A549 (cell line): ENCODE measurements at regions not wholly inside any gene's neighbourhood (a gene's known extent, or its start where the extent isn't known, plus 50 kb on each side); places are given as distances from the start of the nearest gene placed in this dataset.

Source experiments
- ATAC-seq, 2 experiments: fragments of 200-7000 bp in 1 of 2; fragments of >200 bp in 1 of 2; cut with Nextera tagmentation in 1 of 2; cut with Tn5 transposase in 1 of 2; 3 replicates each; pipeline versions ENCODE4 v1.8.0 to v1.9.1; 2018 to 2020; ENCODE audit warnings: mild to moderate bottlenecking in 1 of 2, moderate library complexity in 1 of 2
- CTCF ChIA-PET: fragments of 300-600 bp; sonication (Branson Sonifier 250); formaldehyde crosslinking; extraction: SDS; loops from one replicate; lab custom pipeline; 2021; ENCODE audit warnings: antibody characterized with exemption, inconsistent platforms; lab: Yijun Ruan, JAX
- POLR2A ChIA-PET: fragments of 350-600 bp; formaldehyde crosslinking; extraction: SDS; loops from one replicate; lab custom pipeline; 2021; ENCODE audit warnings: antibody characterized with exemption, inconsistent platforms; lab: Yijun Ruan, JAX
- DNase-seq, 2 experiments: peaks; one replicate each; pipeline versions ENCODE4 v3.0.0 to v3.0.0-alpha.2; 2011 to 2016; ENCODE audit warnings: low read depth in 1 of 2, low spot score in 1 of 2
- FAIRE-seq: peaks from 2 replicates; lab custom pipeline; 2011; peaks lifted over from hg19 to GRCh38; lab: Jason Lieb, UNC
- H3K27ac ChIP-seq, 2 experiments: fragments of >200 bp; sonication (Bioruptor Twin); formaldehyde crosslinking; 3 replicates each; pipeline ENCODE4 v1.5.1; 2016 to 2017
- H3K4me1 ChIP-seq: fragments of >200 bp; sonication (Bioruptor Twin); formaldehyde crosslinking; 3 replicates; pipeline ENCODE4 v1.6.1; 2016
- H3K4me2 ChIP-seq: fragments of >200 bp; sonication (Bioruptor Twin); formaldehyde crosslinking; 3 replicates; pipeline ENCODE4 v1.6.1; 2016
- H3K4me3 ChIP-seq: fragments of >200 bp; sonication (Bioruptor Twin); formaldehyde crosslinking; 3 replicates; pipeline ENCODE4 v1.5.1; 2016
- H3K9me3 ChIP-seq: fragments of >200 bp; sonication (Bioruptor Twin); formaldehyde crosslinking; 3 replicates; pipeline ENCODE4 v1.6.1; 2016
- CEBPB ChIP-seq, 2 experiments: fragments of >200 bp in 1 of 2; sonication (Bioruptor Twin) in 1 of 2; formaldehyde crosslinking in 1 of 2; IDR thresholded peaks; 2 replicates each; pipeline ENCODE4 v1.6.1; 2012 to 2016
- CHD2 ChIP-seq: fragments of 150-350 bp; IDR thresholded peaks from 2 replicates; pipeline ENCODE4 v1.6.1; 2014; ENCODE audit warnings: low read length; ENCODE audit not compliant: partially characterized antibody
- CHD4 ChIP-seq: fragments of 200-600 bp; sonication (generic); IDR thresholded peaks from 2 replicates; pipeline ENCODE4 v1.6.1; 2016; ENCODE audit warnings: antibody characterized with exemption, mild to moderate bottlenecking, borderline replicate concordance
- CTCF ChIP-seq: fragments of >200 bp; sonication (Bioruptor Twin); formaldehyde crosslinking; IDR thresholded peaks from 3 replicates; pipeline ENCODE4 v1.5.1; 2016
- ESRRA ChIP-seq: fragments of 150-350 bp; IDR thresholded peaks from 2 replicates; pipeline ENCODE4 v1.6.1; 2014; ENCODE audit warnings: mild to moderate bottlenecking, low read length, borderline replicate concordance
- HDAC2 ChIP-seq: fragments of 200-600 bp; sonication (generic); IDR thresholded peaks from 2 replicates; pipeline ENCODE4 v1.6.1; 2016
- HEYL ChIP-seq: fragments of 250-450 bp; sonication (Bioruptor Pico); IDR thresholded peaks from 2 replicates; pipeline ENCODE4 v1.8.0; 2021; ENCODE audit warnings: mild to moderate bottlenecking, moderate library complexity
- HOXB5 ChIP-seq: fragments of 250-450 bp; sonication (Bioruptor Pico); IDR thresholded peaks from 2 replicates; pipeline ENCODE4 v1.5.0; 2020; ENCODE audit warnings: mild to moderate bottlenecking, moderate library complexity
- KDM1A ChIP-seq: fragments of 200-600 bp; sonication (generic); IDR thresholded peaks from 2 replicates; pipeline ENCODE4 v1.6.1; 2016; ENCODE audit warnings: low read depth, mild to moderate bottlenecking
- KDM5A ChIP-seq: fragments of 200-600 bp; sonication (generic); IDR thresholded peaks from 2 replicates; pipeline ENCODE4 v1.6.1; 2016; ENCODE audit warnings: antibody characterized with exemption, mild to moderate bottlenecking
- MAFK ChIP-seq: fragments of 450-650 bp; IDR thresholded peaks from 2 replicates; pipeline ENCODE4 v1.6.1; 2014; ENCODE audit not compliant: partially characterized antibody
- NFE2L2 ChIP-seq: fragments of 150-350 bp; conservative IDR thresholded peaks from 2 replicates; pipeline ENCODE4 v1.6.1; 2014; ENCODE audit warnings: low read length
- PBX3 ChIP-seq: IDR thresholded peaks from 2 replicates; pipeline ENCODE4 v1.6.1; 2012
- POLR2A ChIP-seq: IDR thresholded peaks from 2 replicates; pipeline ENCODE4 v1.6.1; 2012; ENCODE audit warnings: mild to moderate bottlenecking, low read length
- RNF2 ChIP-seq: fragments of 200-600 bp; sonication (generic); IDR thresholded peaks from 2 replicates; pipeline ENCODE4 v1.6.1; 2016; ENCODE audit warnings: low read depth, mild to moderate bottlenecking, antibody characterized with exemption, moderate library complexity, borderline replicate concordance
- SMC3 ChIP-seq: fragments of >200 bp; sonication (Bioruptor Twin); formaldehyde crosslinking; IDR thresholded peaks from 3 replicates; pipeline ENCODE4 v1.6.1; 2018; ENCODE audit warnings: inconsistent platforms
- ZSCAN20 ChIP-seq: fragments of 250-450 bp; sonication (Bioruptor Pico); IDR thresholded peaks from 2 replicates; pipeline ENCODE4 v1.8.0; 2022; ENCODE audit warnings: mild to moderate bottlenecking, moderate library complexity
- WGBS: methylation state at CpG from one replicate; pipeline ENCODE4 v1.1.6; 2017; ENCODE audit errors: missing lambda C conversion rate; 5-methylcytosine and 5-hydroxymethylcytosine counted together
- TF ChIP-seq, protein P1 (sequence below): fragments of 200-600 bp; sonication (generic); IDR thresholded peaks from 2 replicates; pipeline ENCODE4 v1.6.1; 2016; ENCODE audit warnings: antibody characterized with exemption, mild to moderate bottlenecking, moderate library complexity
- TF ChIP-seq, protein P2 (sequence below): fragments of >200 bp; sonication (Bioruptor Twin); formaldehyde crosslinking; IDR thresholded peaks from 3 replicates; pipeline ENCODE4 v1.6.1; 2016
- TF ChIP-seq, protein P3 (sequence below): fragments of 450-650 bp; IDR thresholded peaks from 2 replicates; pipeline ENCODE4 v1.6.1; 2014; ENCODE audit warnings: antibody characterized with exemption

GRCh38 chr12:90888316-90888715 is 66.7 kb downstream of the CCER1 start (continued):
- TF ChIP-seq, protein P1, sequence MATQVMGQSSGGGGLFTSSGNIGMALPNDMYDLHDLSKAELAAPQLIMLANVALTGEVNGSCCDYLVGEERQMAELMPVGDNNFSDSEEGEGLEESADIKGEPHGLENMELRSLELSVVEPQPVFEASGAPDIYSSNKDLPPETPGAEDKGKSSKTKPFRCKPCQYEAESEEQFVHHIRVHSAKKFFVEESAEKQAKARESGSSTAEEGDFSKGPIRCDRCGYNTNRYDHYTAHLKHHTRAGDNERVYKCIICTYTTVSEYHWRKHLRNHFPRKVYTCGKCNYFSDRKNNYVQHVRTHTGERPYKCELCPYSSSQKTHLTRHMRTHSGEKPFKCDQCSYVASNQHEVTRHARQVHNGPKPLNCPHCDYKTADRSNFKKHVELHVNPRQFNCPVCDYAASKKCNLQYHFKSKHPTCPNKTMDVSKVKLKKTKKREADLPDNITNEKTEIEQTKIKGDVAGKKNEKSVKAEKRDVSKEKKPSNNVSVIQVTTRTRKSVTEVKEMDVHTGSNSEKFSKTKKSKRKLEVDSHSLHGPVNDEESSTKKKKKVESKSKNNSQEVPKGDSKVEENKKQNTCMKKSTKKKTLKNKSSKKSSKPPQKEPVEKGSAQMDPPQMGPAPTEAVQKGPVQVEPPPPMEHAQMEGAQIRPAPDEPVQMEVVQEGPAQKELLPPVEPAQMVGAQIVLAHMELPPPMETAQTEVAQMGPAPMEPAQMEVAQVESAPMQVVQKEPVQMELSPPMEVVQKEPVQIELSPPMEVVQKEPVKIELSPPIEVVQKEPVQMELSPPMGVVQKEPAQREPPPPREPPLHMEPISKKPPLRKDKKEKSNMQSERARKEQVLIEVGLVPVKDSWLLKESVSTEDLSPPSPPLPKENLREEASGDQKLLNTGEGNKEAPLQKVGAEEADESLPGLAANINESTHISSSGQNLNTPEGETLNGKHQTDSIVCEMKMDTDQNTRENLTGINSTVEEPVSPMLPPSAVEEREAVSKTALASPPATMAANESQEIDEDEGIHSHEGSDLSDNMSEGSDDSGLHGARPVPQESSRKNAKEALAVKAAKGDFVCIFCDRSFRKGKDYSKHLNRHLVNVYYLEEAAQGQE = no peak
- TF ChIP-seq CEBPB (IDR thresholded peaks at IDR 0.05) = no peak
- TF ChIP-seq SMC3 = no peak

- CTCF ChIA-PET = no interaction called here
- no peak for ATAC-seq
- Histone ChIP-seq H3K4me1 (no peaks in the 10 kb centered on the region), H3K4me3 (no peak overlapping the region), H3K27ac (no peak overlapping the region), H3K4me2 (no peak overlapping the region), H3K9me3 (no peaks in the 10 kb centered on the region)
- POLR2A ChIA-PET = no interaction called here
- 51% methylated on average over 4 of the region's 4 CpGs for WGBS
- DNase-seq = no peak
- TF ChIP-seq HEYL (CRISPR knock-in tag) (no peak), MAFK (peak; percentile 79)
- FAIRE-seq = no peak
These were observed 71.5 kb downstream of the CCER1 start for GRCh38 chr12:90883456-90883855.

- TF ChIP-seq HOXB5 (CRISPR knock-in tag) (no peak), CHD4 (no peak), POLR2A (no peak), HDAC2 (no peak), MAFK (no peak), KDM5A (no peak)
- TF ChIP-seq, protein P2, sequence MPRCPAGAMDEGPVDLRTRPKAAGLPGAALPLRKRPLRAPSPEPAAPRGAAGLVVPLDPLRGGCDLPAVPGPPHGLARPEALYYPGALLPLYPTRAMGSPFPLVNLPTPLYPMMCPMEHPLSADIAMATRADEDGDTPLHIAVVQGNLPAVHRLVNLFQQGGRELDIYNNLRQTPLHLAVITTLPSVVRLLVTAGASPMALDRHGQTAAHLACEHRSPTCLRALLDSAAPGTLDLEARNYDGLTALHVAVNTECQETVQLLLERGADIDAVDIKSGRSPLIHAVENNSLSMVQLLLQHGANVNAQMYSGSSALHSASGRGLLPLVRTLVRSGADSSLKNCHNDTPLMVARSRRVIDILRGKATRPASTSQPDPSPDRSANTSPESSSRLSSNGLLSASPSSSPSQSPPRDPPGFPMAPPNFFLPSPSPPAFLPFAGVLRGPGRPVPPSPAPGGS = no peak
- no peak for FAIRE-seq
- ChIA-PET POLR2A (no interaction called here), CTCF (no interaction called here)
- Histone ChIP-seq H3K4me1 (no peaks in the 10 kb centered on the region), H3K27ac (no peak overlapping the region), H3K9me3 (no peaks in the 10 kb centered on the region), H3K4me2 (no peak overlapping the region), H3K4me3 (no peak overlapping the region)
- no peak for ATAC-seq
- DNase-seq = peak in 1 of 2 experiments; percentile 21
- WGBS = 33% methylated on average over 2 of the region's 2 CpGs
These were observed 83.3 kb downstream of the CCER1 start for GRCh38 chr12:90871726-90872096.

DNA sequence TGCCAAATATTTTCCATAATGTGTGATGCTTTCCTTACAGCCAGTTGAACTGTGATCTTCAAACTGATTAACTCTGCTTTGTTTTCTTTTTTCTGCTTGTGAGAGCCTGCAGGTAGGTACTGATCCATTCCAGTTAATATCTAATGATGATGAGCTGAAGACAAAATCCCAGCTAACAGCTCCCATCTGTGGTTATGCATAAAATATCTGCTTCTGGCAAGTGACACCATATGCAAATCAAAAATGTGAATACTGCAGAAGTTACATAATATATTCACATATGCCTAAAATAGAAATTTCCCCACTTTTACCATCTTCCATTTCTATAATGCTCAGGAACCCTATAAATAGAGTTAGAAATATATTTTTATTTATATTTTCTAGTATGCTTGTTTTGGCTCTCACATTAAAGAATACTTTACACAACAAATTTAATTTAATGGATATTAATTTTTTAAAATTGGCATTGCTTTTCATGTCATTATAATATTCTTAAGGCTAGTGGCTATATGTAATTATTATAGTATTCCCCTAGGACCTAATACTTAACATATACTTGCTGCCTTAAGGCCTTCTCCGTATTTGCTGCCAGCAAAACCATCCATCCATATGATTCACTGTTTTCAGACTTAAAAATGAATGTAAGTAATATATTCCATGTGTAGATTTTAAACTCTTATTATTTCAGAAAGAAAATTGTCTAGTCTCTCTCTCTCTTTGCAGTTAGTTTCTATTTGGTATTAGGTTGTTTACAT is 83.8 kb downstream of the CCER1 start:
- ATAC-seq (no peak), FAIRE-seq (no peak)

DNA sequence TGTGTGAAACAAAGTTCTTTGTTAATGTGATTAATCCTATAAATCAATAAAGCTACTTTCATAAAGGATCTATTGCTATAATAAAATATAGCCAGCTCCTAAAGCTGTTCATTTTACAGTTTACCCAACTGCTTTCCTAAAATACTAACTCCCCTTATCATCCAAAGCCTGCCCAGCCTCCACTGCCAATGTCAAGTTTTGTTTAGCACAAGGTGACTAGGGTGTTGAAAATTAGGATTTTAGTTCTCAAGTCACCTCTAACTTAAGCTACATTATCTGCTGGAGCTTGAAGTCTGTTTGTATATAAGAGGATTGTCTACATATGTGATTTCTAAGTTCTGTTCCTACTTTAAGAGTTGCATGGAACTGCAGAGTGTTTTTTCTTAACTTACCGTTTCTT is 86.3 kb downstream of the CCER1 start:
- DNase-seq (no peak), ATAC-seq (no peak), FAIRE-seq (no peak)
- H3K4me2 ChIP-seq = no peak overlapping the region
- no peak overlapping the region for H3K27ac ChIP-seq
- no peak overlapping the region for H3K4me3 ChIP-seq
- CTCF ChIA-PET = interaction anchor here (0.8 to 1.9 kb wide), 2 partner anchors 14 to 1329 kb away, joined by 5 to 6 read pairs; no protein-coding TSS in a partner anchor
- no peaks in the 10 kb centered on the region for H3K9me3 ChIP-seq
- TF ChIP-seq POLR2A (no peak), HEYL (CRISPR knock-in tag) (no peak), CTCF (no peak), CEBPB (IDR thresholded peaks at IDR 0.05) (no peak), ESRRA (no peak), HDAC2 (no peak), SMC3 (no peak), NFE2L2 (no peak), RNF2 (no peak), PBX3 (no peak)
- TF ChIP-seq, protein P3, sequence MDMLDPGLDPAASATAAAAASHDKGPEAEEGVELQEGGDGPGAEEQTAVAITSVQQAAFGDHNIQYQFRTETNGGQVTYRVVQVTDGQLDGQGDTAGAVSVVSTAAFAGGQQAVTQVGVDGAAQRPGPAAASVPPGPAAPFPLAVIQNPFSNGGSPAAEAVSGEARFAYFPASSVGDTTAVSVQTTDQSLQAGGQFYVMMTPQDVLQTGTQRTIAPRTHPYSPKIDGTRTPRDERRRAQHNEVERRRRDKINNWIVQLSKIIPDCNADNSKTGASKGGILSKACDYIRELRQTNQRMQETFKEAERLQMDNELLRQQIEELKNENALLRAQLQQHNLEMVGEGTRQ = no peak
- H3K4me1 ChIP-seq = no peaks in the 10 kb centered on the region
- WGBS = 63% methylated on average over 1 of the region's 1 CpG
- POLR2A ChIA-PET = no interaction called here

More for the DNA sequence above, 83.8 kb downstream of the CCER1 start:
- 6% methylated on average over 1 of the region's 1 CpG for WGBS
- Histone ChIP-seq H3K4me2 (no peak overlapping the region), H3K9me3 (no peaks in the 10 kb centered on the region), H3K4me3 (no peak overlapping the region), H3K27ac (no peak overlapping the region), H3K4me1 (no peaks in the 10 kb centered on the region)
- ChIA-PET CTCF (no interaction called here), POLR2A (no interaction called here)
- no peak for DNase-seq
- TF ChIP-seq HOXB5 (CRISPR knock-in tag) = no peak
- no peak for TF ChIP-seq ZSCAN20 (CRISPR knock-in tag)
- TF ChIP-seq KDM1A = no peak
- no peak for TF ChIP-seq CHD2
